ENCODE measurements at regions not wholly inside any gene's neighbourhood (a gene's known extent, or its start where the extent isn't known, plus 50 kb on each side); places are given as distances from the start of the nearest gene placed in this dataset.
"Not testable (repeated sequence)": the region's sequence is repeated elsewhere in the genome, so short reads cannot be mapped to it uniquely, and the experiment has no call there.

DNA sequence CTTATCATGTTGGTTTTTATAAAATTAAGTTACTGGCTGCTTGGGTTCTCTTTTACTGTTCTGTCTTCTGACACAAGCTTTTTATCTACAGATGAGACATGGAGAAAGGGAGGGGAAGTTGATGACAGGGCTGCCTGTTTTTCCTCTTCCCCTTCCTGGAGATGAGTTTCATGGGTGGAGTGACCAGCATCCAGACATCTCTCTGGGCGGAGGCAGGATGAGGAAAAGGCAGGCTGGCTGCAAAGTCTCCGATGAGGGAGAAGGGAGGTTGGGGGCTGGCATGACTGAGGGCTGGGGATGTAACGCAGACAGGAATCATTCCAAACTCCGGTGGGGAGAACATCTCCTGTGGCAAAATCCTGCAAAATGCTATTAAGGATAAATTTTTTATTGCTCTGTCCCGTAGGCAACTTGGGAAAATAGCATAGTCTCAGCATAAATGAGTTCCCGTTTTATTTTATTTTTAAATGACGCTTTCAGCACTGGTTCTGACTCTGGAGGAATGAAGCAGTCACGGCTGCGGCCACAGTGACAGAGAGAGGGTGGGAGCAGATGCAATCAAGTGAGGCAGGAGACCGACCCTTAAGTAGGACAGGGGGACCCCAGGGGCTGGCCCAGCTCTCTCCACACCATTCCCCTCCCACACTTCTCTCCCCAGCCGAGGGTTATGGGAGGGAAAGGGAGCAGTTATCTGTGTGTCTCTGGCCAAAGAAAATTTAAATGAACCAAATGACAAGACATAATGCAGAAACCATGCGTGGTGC, 108.8 kb upstream of the PMEPA1 start:
- H4K20me1 ChIP-seq (ENCODE audit: insufficient read depth, low read length), result no peaks in the 10 kb centered on the region
- no peak overlapping the region for H3K27ac ChIP-seq (ENCODE audit: low read length)
- H3K4me3 ChIP-seq (ENCODE audit: low read length), result no peak overlapping the region
- TF ChIP-seq, protein P1, sequence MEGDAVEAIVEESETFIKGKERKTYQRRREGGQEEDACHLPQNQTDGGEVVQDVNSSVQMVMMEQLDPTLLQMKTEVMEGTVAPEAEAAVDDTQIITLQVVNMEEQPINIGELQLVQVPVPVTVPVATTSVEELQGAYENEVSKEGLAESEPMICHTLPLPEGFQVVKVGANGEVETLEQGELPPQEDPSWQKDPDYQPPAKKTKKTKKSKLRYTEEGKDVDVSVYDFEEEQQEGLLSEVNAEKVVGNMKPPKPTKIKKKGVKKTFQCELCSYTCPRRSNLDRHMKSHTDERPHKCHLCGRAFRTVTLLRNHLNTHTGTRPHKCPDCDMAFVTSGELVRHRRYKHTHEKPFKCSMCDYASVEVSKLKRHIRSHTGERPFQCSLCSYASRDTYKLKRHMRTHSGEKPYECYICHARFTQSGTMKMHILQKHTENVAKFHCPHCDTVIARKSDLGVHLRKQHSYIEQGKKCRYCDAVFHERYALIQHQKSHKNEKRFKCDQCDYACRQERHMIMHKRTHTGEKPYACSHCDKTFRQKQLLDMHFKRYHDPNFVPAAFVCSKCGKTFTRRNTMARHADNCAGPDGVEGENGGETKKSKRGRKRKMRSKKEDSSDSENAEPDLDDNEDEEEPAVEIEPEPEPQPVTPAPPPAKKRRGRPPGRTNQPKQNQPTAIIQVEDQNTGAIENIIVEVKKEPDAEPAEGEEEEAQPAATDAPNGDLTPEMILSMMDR (IDR thresholded peaks at IDR 0.05; ENCODE audit: low read depth, low read length), result no peak
- no peak for TF ChIP-seq EZH2phosphoT487 (IDR thresholded peaks at IDR 0.05; ENCODE audit: low read depth)
- no peaks in the 10 kb centered on the region for H3K4me1 ChIP-seq (ENCODE audit: low read length)
- no peak overlapping the region for H3K9ac ChIP-seq (ENCODE audit: low read length)
- H3K79me2 ChIP-seq (ENCODE audit: low read length), result no peaks in the 10 kb centered on the region
- no peaks in the 10 kb centered on the region for H3K36me3 ChIP-seq (replicated peaks; ENCODE audit: low read depth, low read length)
- no peaks in the 10 kb centered on the region for H3K9me3 ChIP-seq (ENCODE audit: insufficient read depth, low read length)
- peaks cover 79% of the 10 kb centered on the region for H3K27me3 ChIP-seq (ENCODE audit: low read depth, low read length)
- no peak overlapping the region for H2AFZ ChIP-seq (ENCODE audit: low read depth, low read length)
- no peak overlapping the region for H3K4me2 ChIP-seq (ENCODE audit: low read length)

DNA sequence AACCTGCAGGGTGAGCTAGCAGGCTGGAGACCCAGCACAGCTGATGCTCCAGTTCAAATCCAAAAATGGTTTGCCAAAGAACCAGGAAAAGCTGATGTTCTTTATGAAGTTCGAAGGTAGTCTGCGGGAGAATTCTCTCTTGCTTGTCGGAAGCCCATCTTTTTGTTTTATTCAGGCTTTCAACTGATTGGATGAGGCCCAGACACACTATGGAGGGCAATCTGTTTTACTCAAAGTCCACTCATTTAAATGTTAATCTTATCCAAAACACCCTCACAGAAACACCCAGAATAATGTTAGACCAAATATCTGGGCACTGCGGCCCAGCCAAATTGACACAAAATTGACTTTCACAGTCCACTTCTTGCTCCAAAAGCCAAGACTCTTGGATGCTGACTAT, 105.6 kb upstream of the PMEPA1 start:
- no peak overlapping the region for H3K4me2 ChIP-seq (ENCODE audit: low read length)
- H3K4me3 ChIP-seq (ENCODE audit: low read length), result no peak overlapping the region
- peaks cover 75% of the 10 kb centered on the region for H3K27me3 ChIP-seq (ENCODE audit: low read depth, low read length)
- no peaks in the 10 kb centered on the region for H4K20me1 ChIP-seq (ENCODE audit: insufficient read depth, low read length)
- H3K9me3 ChIP-seq (ENCODE audit: insufficient read depth, low read length), result no peaks in the 10 kb centered on the region
- H3K27ac ChIP-seq (ENCODE audit: low read length), result no peak overlapping the region
- TF ChIP-seq EZH2phosphoT487 (IDR thresholded peaks at IDR 0.05; ENCODE audit: low read depth), result no peak
- TF ChIP-seq, protein P1 (IDR thresholded peaks at IDR 0.05; ENCODE audit: low read depth, low read length), result no peak
- H3K79me2 ChIP-seq (ENCODE audit: low read length), result no peaks in the 10 kb centered on the region
- no peak overlapping the region for H3K9ac ChIP-seq (ENCODE audit: low read length)
- H3K4me1 ChIP-seq (ENCODE audit: low read length), result no peaks in the 10 kb centered on the region
- H2AFZ ChIP-seq (ENCODE audit: low read depth, low read length), result no peak overlapping the region
- no peaks in the 10 kb centered on the region for H3K36me3 ChIP-seq (replicated peaks; ENCODE audit: low read depth, low read length)

DNA sequence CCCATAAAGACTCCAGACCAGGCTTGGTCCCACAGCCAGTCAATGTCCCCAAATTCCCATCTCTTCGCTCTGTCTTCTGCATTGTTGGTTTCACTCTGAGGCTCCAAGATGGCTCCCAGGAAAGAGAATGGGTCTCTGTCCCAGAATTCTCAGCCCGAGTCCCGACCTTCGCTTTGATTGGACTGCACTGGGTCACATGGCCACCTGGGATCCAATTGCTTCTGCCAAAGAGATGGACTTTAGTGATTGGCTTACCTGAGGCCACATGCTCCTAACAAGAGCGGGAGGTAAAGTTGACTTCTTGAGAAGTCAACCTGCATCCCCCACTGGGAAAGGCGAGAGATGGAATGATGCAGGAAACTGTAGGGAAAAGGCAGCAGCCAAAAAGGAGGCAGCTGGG, 104.7 kb upstream of the PMEPA1 start:
- Histone ChIP-seq H2AFZ (ENCODE audit: low read depth, low read length) (no peak overlapping the region), H3K27ac (ENCODE audit: low read length) (no peak overlapping the region), H3K9me3 (ENCODE audit: insufficient read depth, low read length) (no peaks in the 10 kb centered on the region), H3K27me3 (ENCODE audit: low read depth, low read length) (peaks cover 69% of the 10 kb centered on the region), H3K79me2 (ENCODE audit: low read length) (no peaks in the 10 kb centered on the region), H3K4me3 (ENCODE audit: low read length) (no peak overlapping the region), H4K20me1 (ENCODE audit: insufficient read depth, low read length) (no peaks in the 10 kb centered on the region), H3K4me1 (ENCODE audit: low read length) (no peaks in the 10 kb centered on the region), H3K9ac (ENCODE audit: low read length) (no peak overlapping the region), H3K4me2 (ENCODE audit: low read length) (no peak overlapping the region), H3K36me3 (replicated peaks; ENCODE audit: low read depth, low read length) (no peaks in the 10 kb centered on the region)
- TF ChIP-seq, protein P1 (IDR thresholded peaks at IDR 0.05; ENCODE audit: low read depth, low read length), result no peak
- no peak for TF ChIP-seq EZH2phosphoT487 (IDR thresholded peaks at IDR 0.05; ENCODE audit: low read depth)

DNA sequence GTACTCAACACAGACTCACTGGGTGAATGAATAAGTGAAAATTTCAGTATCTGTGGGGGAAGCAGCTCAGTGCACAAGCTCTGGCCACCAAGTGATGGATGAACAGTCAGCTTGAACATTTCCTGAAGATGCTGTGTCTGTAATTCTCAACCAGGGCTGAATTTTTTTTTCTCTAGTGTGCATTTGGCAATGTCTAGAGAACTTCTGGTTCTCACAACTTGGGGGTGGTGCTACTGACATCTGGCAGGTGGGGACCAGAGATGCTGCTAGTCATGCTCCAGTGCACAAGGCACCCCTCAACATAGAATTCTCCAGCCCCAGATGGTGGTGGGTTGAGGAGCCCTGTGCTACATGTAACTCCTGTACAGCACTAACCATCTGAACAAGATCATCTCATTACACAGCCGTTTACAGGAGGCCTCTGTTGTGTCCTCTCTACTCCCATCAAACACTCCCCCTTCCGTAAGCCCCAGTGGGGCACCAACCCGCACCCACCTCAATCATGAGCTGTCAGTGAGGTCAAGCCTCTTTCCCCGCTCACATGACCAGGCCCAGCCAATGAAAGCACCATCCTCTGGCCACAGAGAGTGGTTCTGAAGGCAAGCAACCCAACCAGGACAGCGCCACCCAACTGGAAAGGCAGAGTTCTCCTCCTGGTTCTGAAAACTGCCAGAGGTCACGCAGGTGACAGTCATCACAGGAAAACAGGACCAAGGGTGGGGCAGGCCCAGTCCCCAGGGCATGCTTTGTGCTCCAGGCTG, 103.9 kb upstream of the PMEPA1 start:
- Histone ChIP-seq H2AFZ (ENCODE audit: low read depth, low read length) (no peak overlapping the region), H3K27me3 (ENCODE audit: low read depth, low read length) (peaks cover 64% of the 10 kb centered on the region), H3K9me3 (ENCODE audit: insufficient read depth, low read length) (no peaks in the 10 kb centered on the region), H3K36me3 (replicated peaks; ENCODE audit: low read depth, low read length) (no peaks in the 10 kb centered on the region), H3K4me2 (ENCODE audit: low read length) (no peak overlapping the region), H3K27ac (ENCODE audit: low read length) (no peak overlapping the region), H4K20me1 (ENCODE audit: insufficient read depth, low read length) (no peaks in the 10 kb centered on the region), H3K9ac (ENCODE audit: low read length) (no peak overlapping the region), H3K4me1 (ENCODE audit: low read length) (no peaks in the 10 kb centered on the region), H3K4me3 (ENCODE audit: low read length) (no peak overlapping the region), H3K79me2 (ENCODE audit: low read length) (no peaks in the 10 kb centered on the region)
- TF ChIP-seq EZH2phosphoT487 (IDR thresholded peaks at IDR 0.05; ENCODE audit: low read depth), result no peak
- TF ChIP-seq, protein P1 (IDR thresholded peaks at IDR 0.05; ENCODE audit: low read depth, low read length), result no peak

DNA sequence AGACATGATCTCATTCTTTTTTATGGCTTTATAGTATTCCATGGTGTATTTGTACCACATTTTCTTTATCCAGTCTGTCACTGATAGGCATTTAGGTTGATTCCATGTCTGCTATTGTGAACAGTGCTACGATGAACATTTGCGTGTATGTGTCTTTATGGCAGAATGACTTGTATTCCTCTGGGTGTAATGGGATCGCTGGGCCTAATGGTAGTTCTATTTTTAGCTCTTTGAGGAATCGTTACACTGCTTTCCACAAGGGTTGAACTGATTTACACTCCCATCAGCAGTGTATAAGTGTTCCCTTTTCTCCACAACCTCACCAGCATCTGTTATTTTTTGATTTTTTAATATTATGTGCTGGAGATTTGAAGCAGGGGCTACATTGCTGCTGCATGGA, 102.8 kb upstream of the PMEPA1 start:
- not testable (repeated sequence) for H2AFZ ChIP-seq (ENCODE audit: low read depth, low read length); H3K36me3 ChIP-seq (replicated peaks; ENCODE audit: low read depth, low read length); H3K79me2 ChIP-seq (ENCODE audit: low read length); H3K4me1 ChIP-seq (ENCODE audit: low read length); H3K4me2 ChIP-seq (ENCODE audit: low read length); H3K9ac ChIP-seq (ENCODE audit: low read length); H3K9me3 ChIP-seq (ENCODE audit: insufficient read depth, low read length); H3K27ac ChIP-seq (ENCODE audit: low read length); H4K20me1 ChIP-seq (ENCODE audit: insufficient read depth, low read length); H3K4me3 ChIP-seq (ENCODE audit: low read length)
- H3K27me3 ChIP-seq (ENCODE audit: low read depth, low read length), result peaks cover 67% of the 10 kb centered on the region
